HG03045 (cell line): ENCODE measurements at regions not wholly inside any gene's neighbourhood (a gene's known extent, or its start where the extent isn't known, plus 50 kb on each side); places are given as distances from the start of the nearest gene placed in this dataset.

ENCODE experiments used
- ATAC-seq: cut with Tn5 transposase; IDR thresholded peaks from one replicate; pipeline ENCODE4 v1.9.1; 2021; ENCODE audit warnings: mild to moderate bottlenecking, moderate library complexity; ENCODE audit not compliant: unreplicated experiment

DNA sequence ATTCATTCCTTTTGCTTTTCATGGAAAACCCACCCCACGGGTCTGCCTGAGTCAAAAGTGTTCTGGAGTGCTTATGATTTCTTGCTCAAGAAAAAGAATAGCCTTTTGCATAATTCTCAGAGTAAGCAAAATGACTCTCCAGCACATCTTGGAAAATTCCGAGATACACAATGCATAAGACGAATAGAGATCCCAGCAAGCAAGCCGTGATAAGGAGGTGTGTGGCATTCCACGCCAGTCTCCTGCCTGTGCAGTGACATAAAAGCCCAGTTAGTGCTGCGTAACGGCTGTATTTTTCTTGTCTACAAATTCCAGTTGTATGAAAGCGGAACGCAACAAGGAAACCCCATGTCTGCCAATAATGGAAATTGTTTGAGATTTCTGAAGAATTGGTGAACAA is 237.9 kb upstream of the GATB start:
- ATAC-seq: no peak

DNA sequence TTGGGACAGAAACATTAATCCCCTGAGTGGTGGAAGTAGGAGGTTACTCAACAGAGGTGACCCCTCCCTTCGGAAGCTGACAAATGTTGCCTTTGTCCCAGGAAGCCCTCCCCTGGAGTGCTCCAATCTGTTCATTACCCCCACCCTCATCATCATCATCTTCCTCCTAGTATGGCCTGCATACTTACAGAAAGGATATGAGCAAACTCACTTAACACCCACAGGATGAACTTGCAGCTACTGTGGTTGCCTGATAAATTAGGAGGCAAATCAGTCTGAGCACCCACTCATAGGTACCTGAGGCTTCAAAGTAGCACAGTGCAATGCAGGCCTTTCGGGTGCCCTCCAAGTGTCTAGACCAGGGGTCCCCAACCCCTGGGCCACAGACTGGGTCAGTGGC is 236.7 kb upstream of the GATB start:
- ATAC-seq: no peak

DNA sequence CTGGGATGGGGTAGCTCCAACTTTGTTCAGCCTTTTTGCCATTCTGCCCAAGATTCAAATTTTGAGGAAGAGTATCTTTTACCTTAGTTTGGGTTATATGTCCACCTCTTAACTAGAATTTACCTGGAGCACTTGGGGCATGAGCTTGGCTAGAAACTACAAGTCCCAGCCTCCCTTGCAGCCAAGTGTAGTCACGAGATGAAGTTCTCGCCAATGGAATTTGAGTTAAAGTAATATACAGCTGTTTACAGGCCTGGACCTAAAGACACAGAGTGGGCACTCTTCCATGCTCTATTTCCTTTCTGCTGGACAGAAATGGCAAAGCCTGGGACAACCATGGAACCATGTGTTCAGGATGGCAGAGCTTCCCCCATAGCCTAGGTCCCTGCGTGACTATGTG is 233.6 kb upstream of the GATB start:
- no peak for ATAC-seq

DNA sequence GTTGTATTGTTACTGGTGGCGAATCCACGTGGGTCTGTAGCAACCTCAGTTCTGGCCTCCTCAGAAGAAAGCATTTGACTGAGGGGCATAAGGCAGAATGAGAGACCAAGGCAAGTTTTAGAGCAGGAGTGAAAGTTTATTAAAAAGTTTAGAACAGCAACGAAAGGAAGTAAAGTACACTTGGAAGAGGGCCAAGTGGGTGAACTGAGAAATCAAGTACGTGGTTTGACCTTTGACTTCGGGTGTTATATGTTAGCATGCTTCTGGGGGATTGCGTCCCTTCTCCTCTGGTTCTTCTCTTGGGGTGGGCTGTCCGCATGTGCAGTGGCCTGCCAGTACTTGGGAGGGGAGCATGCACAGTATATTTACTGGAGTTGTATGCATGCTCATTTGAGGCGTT is 232.7 kb upstream of the GATB start:
- no peak for ATAC-seq

DNA sequence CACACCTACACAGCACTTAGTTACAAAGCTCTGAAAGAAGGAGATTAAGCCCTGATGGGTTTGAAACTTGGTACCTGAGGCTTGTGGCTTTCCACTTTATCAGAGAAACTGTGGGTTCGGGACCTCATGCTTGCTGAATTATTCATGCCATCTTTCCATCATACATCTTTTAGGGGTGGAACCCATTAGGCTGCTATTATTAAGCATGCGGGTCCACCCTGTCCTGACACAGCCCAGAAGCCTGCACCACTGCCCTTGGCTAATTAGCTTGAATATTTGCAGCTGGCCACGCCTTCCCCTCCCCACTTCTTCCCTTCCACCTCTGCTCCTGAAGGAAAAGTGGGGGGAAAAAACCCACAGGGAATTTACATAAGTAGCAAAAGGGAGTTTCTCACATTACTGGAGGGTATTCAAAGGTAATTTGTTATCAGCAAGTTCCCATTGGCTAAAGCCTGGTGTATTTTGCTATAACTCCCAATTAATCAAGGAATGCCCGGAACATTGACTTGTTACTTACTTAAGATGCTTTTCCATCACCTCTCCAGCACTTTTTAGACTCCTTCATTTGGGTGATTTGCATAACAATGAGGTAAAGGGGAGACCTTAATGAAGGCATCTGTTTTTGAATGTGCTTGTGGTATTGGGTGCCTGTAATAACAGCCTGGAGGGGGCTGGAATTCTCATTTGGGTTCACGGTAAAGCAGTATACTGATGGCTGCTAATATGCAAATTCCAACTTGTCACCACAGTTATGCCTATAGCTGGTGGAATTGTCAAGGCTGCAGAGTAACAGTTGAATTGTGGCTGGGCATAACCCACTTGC is 231.7 kb upstream of the GATB start:
- no peak for ATAC-seq

DNA sequence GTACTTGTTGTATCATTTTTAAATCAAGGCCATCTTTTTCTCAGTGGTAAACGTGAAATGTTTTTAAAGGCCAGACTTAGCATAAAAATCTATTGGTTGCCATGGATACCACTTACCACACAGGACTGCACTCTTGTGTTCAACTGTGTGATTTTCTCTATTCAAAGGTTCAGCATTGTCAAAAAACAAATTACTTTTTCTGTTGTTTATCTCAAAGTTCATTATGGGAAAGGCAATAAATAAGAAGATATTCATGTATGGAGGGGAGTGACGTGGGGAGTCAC is 231.0 kb upstream of the GATB start:
- no peak for ATAC-seq

DNA sequence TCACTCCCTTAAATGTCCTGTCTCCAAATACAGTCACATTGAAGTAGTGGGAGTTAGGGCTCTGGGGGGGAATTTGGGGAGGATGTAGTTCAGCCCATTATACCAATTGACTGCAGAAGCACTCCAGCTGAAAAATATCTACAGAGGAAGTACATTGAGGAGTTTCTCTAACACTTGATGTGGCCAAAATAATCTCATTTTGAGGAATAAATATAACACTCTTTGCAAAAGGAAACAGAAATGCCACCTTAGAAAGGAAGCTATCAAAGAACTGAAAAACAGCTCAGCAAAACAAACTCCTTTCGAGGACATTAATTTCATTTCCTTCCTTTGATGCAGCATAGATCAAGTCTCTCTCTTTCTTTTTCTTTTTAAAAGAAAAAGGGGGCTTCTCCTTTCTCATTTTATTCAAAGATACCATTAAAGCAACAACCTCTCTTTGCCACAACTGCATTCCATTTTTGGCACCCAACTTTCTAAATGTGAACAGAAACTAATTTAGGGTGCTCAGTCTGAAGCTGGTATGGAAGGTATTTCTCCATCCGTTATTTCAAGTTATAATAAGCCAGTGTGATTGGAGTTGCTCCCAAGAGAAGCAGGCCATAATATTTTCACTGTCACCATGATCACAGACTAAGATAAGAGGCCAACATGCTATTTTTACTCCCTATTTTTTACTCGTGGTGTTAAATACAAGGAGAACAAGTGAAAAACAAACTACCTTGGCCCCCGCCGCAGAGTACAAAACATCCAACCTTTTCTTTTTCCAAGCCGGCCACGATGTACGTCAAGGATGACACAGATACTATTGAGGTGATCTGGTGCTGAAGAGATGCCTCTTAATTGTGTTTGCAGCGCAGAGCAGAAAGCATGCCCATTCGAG is 230.4 kb upstream of the GATB start:
- ATAC-seq: no peak

DNA sequence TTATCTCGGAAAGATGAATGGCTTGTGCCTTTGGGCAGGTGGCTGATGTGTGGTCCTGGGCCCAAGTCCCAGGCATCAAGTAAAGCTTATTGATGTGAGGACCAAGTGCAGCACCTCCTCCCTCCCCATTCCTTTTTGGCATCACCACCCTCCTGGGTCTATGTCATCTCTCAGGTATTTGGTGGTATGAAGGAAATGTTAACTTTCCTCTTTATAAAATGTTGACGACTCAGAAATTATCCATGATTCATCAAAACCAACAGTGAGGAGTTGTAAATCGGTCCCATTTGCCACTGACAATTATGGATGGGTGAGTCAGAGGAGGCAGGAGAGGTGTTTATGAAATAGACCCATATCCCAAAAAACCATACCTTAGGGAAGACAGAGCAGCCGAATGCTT is 229.4 kb upstream of the GATB start:
- no peak for ATAC-seq

DNA sequence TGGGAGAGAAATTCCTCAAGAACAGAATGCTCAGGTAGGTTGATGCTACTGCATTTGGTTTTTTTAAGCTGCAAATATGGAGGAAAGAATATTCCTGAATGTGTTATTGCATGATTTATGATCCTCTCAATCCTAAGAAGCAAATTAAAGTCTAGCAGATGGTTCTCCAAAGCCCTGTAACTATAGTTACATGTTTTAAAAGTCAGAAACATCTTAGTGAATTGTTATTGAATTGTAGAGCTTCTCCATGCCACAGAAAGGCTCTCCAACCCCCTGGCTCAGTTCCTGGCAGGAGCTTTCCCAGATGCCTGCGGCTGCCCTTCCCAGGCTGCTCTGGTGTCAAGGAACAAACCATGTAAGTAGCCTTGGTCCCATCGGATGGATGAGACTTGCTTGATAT is 227.8 kb upstream of the GATB start:
- no peak for ATAC-seq

DNA sequence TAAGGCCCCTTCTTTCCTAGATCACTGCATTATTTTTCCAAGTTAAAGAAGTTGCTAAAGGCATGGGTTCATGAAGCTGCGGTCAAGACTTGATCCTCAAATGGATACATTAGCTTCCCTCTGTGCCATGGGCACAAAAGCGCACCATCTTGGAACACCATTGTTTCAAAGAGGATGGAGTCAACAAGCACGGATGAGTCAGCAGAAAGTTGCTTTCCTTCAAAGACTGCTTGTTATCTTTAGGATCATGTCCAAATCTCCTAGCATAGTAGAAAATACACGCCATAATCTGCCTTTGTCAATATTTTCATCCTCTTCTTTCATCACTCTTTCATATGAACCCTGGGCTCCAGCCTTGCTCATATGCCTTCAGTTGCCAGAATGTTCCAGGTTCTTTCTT is 226.8 kb upstream of the GATB start:
- ATAC-seq: no peak

DNA sequence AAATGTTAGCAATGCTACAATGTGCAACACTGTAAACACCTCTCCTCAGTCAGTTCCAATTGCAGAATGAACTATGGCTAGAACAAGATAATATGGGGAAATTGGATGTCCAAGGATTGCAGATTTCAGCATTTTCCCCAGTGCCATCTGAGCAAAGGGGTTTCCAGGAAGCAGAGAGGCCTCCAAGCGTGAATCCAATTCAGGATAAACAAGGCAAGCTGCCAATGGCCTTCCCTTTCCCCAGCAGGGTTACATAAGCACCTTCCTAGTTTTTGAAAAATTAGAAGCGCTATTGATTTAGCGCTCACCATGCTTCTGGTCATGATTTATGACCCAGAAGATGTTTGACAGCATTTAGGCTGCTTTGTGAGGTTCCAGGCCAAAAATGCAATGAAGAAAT is 223.0 kb upstream of the GATB start:
- ATAC-seq: no peak

DNA sequence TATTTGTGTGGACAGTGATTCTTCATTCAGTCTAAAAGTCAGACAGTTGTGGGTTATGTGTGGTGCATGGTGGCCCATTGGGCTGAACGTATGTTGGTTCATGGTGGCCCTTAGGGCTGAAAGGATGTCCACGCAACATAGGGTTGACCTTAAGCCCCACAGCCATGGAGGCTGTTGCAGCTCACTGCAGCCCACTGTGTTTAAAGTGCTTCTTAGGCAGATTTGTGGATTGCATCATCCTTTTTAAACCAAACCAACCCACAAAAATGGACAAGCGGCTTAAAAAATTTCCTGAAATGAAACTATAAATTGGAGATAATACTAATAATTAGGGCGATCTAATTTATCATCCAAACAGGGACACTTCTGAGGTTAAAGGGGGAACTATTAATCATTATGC is 219.0 kb upstream of the GATB start:
- no peak for ATAC-seq

DNA sequence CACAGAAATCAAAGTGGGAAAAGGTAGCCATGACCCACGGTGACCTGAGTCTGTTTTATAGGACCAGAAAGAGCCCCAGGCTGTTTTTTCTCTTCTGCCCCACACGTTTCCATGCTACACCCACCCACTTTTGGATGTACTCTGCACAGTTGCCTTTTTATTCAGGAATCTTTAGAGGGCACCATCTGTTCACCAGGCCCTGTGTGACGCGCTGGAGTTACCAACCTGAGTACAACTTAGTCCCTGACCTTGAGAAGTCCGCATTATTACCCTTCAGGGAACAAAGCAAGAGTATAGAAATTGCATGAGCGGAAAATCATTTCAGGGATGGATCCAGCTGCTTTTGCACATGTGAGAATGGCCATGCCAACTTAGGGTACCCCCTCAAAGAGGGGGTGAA is 207.8 kb upstream of the GATB start:
- no peak for ATAC-seq

DNA sequence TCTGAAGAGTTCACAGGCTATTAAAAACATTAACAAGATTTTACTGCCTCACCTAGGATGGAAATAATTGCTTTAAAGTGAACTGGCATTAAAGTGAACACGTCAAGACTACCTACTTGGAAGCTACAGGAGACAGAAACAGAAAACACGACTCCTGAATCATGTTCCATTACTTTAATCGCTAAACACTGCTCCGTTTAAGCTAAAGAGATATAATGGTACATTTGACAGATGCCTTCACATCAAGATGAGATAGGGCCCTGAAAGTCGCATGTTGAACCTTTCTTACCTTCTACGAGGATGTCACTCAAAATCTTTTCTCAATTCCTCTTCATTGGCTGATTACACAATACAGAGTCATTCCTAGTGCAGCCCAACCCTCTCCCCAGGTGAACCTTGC is 206.3 kb upstream of the GATB start:
- no peak for ATAC-seq

DNA sequence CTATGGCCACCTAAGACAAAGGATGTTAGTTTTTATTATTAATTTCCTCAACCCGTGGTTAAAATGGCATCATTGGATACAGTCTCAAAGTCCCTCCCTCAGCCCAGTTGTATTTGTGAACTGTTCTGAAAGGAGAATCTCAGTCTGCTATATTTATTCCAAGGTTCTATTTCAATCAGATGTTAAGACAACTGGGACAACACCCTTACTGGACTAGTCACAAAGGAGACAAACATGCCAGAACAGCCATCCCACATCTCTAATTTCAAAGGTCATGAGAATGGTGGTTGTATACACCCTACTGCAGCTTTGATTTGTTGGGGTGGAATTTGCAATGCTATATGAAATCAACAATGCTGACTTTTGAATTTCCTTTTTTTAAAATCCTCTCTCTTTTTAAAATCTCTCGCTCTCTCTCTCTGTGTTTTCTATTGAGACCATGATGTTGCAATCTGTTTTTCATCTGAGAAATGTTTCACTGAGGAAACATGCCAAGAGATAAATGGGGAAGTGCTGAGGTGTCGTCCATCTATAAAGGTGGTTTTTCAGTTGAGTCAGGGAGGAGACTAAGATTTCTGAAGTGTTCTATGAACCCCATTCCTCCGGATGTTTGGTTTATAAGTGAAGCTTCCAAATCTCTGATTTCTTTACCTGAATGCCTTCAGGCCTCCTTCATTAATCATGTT is 201.5 kb upstream of the GATB start:
- no peak for ATAC-seq

DNA sequence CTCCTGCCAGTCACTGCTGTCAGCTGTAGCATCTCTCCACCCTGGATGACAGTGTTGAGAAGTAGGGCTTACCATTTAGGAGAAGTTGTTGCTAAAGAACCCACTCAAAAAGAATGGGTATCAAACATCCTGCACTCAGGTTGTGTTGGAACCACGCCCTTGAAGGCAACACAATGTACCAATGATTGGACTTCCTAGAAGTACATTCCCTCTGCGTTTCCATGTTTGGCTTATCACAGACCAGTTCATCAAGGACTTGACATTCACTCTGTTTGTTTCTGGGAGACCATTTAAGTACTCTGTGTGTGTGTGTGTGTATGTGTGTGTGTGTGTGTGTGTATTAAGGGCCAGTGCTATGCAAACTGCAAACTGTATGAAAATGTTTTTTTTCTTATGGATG is 200.6 kb upstream of the GATB start:
- no peak for ATAC-seq

DNA sequence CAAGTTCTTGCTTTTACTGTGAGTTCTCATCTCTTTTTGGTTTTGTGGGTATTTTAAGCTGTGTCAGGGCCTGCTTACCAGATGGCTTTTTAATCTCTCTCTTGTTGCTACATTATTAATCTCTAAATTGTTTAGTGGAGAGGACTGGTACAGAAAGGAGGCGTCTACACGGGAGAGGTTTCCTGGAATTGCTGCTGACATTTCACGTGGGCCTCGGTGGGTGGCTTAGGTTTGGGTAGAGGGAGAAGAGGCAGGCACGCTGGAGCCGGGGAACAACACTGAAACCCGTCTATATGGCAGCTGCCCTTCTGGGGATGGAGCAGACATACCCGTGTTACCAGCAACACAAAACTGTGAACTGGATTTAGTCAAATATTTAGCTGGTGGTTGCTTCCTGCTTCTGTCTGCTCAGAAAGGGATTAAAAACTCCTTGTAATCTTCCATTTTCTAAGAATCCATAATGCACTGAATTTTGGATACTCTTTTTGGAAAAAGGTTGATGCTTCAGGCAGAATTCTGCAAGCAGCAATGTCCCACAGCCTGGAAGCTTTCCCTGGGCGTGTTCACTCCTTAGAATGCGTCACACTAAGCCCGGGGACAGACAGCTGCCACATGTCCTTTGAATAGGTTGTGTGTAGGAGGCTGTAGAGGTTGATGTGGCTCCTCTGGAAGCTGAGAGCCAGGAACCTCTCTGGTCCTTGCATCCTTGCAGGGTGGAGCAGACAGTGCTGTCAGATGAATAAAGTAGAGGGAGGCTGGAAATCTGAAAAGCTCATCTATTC is 199.8 kb upstream of the GATB start:
- no peak for ATAC-seq

DNA sequence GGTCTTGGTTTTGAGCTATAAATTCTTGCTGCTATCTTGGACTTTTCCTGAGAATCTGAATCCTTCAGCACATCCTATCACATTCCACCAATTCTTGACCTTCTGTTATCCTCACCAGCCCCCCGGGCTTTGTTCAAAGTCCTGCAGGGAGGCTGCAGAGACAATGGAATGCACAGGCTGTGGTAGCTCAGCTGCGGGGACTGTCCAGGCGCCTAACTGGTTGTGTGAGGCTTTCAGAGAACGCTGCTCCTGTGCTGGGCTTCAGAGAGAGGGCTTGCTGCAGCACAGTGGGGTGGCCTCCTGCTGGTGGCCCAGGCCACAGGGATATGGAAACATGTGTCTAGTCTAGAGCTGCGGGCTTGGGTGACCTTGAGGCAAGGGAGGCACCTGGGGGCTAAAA is 196.3 kb upstream of the GATB start:
- ATAC-seq: no peak

DNA sequence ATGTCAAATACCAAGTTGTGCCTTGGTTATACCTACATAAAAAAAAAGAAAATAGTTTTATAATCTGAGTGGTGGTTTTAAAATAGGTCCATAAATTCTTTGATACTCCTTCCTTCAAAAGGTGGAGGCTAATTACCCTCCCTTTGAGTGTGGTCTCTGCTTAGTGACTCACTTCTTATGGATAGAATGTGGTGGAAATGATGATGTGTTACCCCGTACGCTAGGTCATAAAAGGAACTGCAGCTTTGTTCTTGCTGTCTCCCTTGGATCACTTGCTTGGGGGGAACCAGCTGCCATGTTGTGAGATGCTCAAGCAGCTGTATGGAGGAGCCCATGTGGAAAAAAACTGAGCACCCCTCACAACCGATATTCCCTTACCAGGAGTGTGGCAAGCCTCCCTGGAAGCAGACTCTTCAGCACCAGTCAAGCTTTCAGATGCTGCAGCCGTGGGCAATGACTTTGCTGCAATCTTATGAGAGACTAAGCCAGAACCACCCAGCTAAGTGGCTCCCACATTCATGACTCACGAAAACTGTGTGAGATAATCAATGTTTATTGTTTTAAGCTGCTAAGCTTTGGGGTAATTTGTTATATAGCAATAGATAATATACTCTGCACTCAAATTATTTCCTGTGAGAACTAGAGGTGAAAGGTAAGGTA is 195.0 kb upstream of the GATB start:
- ATAC-seq: no peak

DNA sequence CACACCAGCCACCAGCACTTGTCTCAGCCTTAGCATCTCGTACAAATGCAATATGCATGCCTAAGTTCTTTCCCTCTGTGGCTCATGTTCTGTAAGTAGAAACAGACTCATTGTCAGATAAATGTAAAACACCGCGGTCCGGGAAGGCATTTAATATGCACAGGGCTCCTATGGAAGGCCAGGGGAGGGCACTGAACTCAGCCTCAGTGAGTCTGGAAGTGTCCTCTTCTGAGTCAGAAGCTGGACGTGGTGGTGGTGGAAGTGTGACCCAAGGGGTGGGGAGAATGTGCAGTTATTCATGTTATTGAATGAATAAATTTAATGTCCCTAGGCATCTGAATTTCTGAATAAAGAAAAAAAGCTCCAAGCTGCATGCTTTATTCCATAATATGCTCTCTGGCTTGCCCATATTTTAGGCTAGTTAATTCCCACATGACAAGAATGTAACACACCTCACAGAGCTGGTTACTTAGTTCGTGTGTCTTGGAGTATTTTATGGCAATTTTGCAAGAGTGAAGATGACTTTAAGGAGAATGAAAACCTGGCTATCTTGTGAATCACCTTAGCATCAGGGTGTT is 193.1 kb upstream of the GATB start:
- no peak for ATAC-seq
